ENCODE measurements at regions not wholly inside any gene's neighbourhood (a gene's known extent, or its start where the extent isn't known, plus 50 kb on each side); places are given as distances from the start of the nearest gene placed in this dataset.

DNA sequence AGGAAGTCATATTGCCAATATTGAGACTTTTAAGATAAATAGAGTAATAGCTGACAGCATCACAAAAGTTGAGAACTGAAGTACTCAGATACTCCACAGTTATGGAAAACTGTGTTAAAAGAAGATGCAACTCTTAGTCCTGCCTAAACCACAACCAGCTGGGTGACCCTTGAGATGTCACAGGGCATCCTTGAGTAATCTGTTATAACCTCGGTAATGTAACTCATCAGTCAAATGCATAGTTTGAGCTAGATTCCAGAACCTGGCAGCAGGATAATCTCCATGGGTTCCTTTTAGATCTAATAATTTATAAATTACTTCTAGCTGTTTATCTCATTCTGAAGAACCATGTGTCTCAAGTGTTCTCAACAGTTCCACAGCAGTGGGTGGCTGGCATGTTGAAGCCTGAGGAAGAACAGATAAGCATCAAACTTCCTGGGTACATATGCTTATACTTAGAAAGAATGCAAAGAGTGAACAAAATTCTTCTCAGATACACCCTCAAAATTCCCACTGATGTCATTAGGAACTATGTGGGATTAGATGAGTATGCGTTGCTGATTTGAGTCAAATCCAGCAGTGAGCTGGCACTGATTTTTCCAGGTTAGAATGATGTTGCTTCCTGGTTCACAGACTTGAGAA, 304.1 kb upstream of the ERBB4 start:
- no peaks in the 10 kb centered on the region for H3K27me3 ChIP-seq (ENCODE audit: control insufficient read depth in 2 of 2, insufficient read depth in 2 of 2, low read length in 2 of 2)
- no peak overlapping the region for H3K4me3 ChIP-seq (ENCODE audit: low read length in 2 of 2)
- H3K4me1 ChIP-seq (ENCODE audit: control insufficient read depth in 2 of 2, insufficient read depth in 2 of 2, low read length in 2 of 2) = no peaks in the 10 kb centered on the region
- no peak overlapping the region for H3K27ac ChIP-seq (ENCODE audit: low read depth in 2 of 2, low read length in 2 of 2)
- no peak overlapping the region for H3K9ac ChIP-seq (ENCODE audit: low read depth in 1 of 2, low read length in 2 of 2)
- no peaks in the 10 kb centered on the region for H3K9me3 ChIP-seq (ENCODE audit: control insufficient read depth in 2 of 2, low read length in 2 of 2)
- no peaks in the 10 kb centered on the region for H3K36me3 ChIP-seq (ENCODE audit: control insufficient read depth in 2 of 2, insufficient read depth in 2 of 2, low read length in 2 of 2)

DNA sequence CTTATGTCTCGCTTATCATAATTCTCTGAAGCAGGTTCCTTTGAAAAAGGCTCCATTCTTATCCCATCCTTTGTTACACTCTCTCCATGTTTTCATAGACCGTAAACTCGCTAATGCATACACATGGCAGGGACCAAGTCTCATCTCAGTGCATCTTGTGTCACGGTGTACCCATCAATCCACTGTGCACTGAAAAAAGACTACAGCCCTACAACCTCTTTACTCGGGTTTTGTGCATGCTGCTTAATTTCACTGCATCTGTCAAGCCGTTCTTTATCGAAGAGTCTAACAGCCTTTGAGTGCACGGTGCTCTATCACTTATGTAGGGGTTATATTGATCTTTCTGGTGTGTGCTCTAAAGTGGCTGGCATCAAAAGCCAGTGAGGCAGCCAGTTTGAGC, 302.9 kb upstream of the ERBB4 start:
- H3K9me3 ChIP-seq (ENCODE audit: control insufficient read depth in 2 of 2, low read length in 2 of 2) = no peaks in the 10 kb centered on the region
- no peaks in the 10 kb centered on the region for H3K36me3 ChIP-seq (ENCODE audit: control insufficient read depth in 2 of 2, insufficient read depth in 2 of 2, low read length in 2 of 2)
- no peak overlapping the region for H3K4me3 ChIP-seq (ENCODE audit: low read length in 2 of 2)
- H3K4me1 ChIP-seq (ENCODE audit: control insufficient read depth in 2 of 2, insufficient read depth in 2 of 2, low read length in 2 of 2) = no peaks in the 10 kb centered on the region
- H3K27me3 ChIP-seq (ENCODE audit: control insufficient read depth in 2 of 2, insufficient read depth in 2 of 2, low read length in 2 of 2) = no peaks in the 10 kb centered on the region
- no peak overlapping the region for H3K27ac ChIP-seq (ENCODE audit: low read depth in 2 of 2, low read length in 2 of 2)
- no peak overlapping the region for H3K9ac ChIP-seq (ENCODE audit: low read depth in 1 of 2, low read length in 2 of 2)

DNA sequence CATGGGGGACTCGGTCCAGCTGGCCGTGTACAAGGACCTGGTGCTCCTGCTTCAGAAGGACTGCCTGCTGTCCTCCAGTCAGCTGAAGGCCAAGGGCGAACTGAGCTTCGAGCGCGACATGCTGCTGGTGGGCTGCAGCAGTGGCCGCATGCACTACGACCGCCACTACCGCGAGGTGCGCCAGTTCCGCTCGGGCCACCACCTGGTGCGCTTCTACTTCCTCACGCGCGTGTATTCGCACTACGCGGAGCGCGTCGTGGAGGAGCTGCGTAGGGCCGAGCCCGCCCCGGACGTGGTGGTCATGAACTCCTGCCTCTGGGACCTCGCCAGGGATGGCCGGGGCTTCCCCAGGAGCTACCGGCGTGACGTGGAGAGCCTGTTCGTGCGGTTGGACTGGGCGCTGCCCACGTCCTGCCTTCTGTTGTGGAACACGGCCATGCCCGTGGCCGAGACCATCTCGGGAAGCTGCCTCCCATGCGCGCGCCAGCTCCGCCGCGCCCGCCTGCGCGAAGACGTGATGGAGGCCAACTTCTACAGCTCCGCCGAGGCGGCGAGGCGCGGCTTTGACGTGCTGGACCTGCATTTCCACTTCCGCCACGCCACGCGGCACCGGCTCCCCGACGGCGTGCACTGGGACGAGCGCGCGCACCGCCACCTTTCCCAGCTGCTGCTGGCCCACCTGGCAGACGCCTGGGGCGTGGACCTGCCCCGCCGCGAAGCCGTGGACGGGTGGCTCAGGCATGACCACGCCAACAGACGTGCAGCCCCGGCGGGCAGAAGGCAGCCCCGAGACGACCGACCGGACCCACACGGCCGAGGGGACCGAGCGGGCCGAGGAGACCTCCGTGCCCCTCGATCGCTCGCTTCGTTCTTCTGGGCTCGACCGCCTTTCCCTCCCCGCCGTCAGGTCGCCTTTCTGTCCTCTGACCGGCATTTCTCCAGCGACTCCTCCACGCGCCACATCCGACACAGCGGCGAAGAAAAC, 293.9 kb upstream of the ERBB4 start:
- Histone ChIP-seq H3K27ac (ENCODE audit: low read depth in 2 of 2, low read length in 2 of 2) (no peak overlapping the region), H3K9ac (ENCODE audit: low read depth in 1 of 2, low read length in 2 of 2) (no peak overlapping the region), H3K9me3 (ENCODE audit: control insufficient read depth in 2 of 2, low read length in 2 of 2) (no peaks in the 10 kb centered on the region), H3K4me3 (ENCODE audit: low read length in 2 of 2) (no peak overlapping the region), H3K27me3 (ENCODE audit: control insufficient read depth in 2 of 2, insufficient read depth in 2 of 2, low read length in 2 of 2) (no peaks in the 10 kb centered on the region), H3K36me3 (ENCODE audit: control insufficient read depth in 2 of 2, insufficient read depth in 2 of 2, low read length in 2 of 2) (no peaks in the 10 kb centered on the region), H3K4me1 (ENCODE audit: control insufficient read depth in 2 of 2, insufficient read depth in 2 of 2, low read length in 2 of 2) (no peaks in the 10 kb centered on the region)

DNA sequence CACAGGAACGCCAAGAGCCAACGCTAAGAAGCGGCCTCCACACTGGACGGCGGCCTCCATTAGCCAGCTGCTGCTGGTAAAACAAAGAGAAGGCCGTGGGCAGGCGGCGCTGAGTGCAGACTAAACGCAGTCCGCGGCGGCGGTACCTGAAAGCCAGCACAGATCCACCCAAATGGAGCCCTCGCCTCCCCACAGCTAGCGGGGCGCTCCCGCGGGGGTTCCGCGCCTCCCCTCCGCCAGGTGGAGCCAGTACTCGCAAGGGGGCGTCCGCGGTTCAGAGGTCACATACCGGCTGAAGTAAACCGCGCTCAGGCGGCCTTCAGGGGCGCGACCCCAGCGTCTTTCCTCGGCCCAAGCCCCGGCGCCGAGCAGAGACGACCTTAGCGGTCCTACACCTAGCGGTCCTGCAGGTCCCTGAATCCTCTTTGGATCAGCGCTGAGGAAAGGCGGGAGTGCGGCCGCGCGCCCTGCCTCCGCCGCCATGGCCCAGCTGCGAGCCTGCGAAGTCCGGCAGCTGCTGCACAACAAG, 293.1 kb upstream of the ERBB4 start:
- no peak overlapping the region for H3K4me3 ChIP-seq (ENCODE audit: low read length in 2 of 2)

DNA sequence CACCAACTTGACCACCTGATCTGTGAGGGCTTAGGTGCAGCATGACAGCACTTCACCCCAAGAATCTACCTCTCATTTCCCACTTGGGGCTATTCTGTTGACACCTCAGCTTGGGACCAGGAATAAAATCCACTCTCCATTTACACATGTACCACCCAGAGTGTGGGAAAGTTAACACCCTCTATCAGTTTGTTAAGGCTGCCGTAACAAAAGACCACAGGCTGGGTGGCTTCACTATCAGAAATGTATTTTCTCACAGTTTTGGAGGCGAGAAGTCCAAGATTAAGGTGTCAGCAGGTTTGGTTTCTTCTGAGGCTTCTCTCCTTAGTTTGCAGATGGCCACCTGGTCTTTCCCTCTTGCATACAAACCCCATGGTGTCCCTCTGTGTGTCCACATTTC, 277.7 kb upstream of the ERBB4 start:
- H3K9ac ChIP-seq (ENCODE audit: low read depth in 1 of 2, low read length in 2 of 2) = no peak overlapping the region
- H3K9me3 ChIP-seq (ENCODE audit: control insufficient read depth in 2 of 2, low read length in 2 of 2) = no peaks in the 10 kb centered on the region
- no peaks in the 10 kb centered on the region for H3K27me3 ChIP-seq (ENCODE audit: control insufficient read depth in 2 of 2, insufficient read depth in 2 of 2, low read length in 2 of 2)
- H3K4me3 ChIP-seq (ENCODE audit: low read length in 2 of 2) = no peak overlapping the region
- H3K27ac ChIP-seq (ENCODE audit: low read depth in 2 of 2, low read length in 2 of 2) = no peak overlapping the region
- no peaks in the 10 kb centered on the region for H3K36me3 ChIP-seq (ENCODE audit: control insufficient read depth in 2 of 2, insufficient read depth in 2 of 2, low read length in 2 of 2)
- no peaks in the 10 kb centered on the region for H3K4me1 ChIP-seq (ENCODE audit: control insufficient read depth in 2 of 2, insufficient read depth in 2 of 2, low read length in 2 of 2)

More for the DNA sequence above, 293.1 kb upstream of the ERBB4 start:
- Histone ChIP-seq H3K27me3 (ENCODE audit: control insufficient read depth in 2 of 2, insufficient read depth in 2 of 2, low read length in 2 of 2) (no peaks in the 10 kb centered on the region), H3K9ac (ENCODE audit: low read depth in 1 of 2, low read length in 2 of 2) (no peak overlapping the region), H3K9me3 (ENCODE audit: control insufficient read depth in 2 of 2, low read length in 2 of 2) (no peaks in the 10 kb centered on the region), H3K36me3 (ENCODE audit: control insufficient read depth in 2 of 2, insufficient read depth in 2 of 2, low read length in 2 of 2) (no peaks in the 10 kb centered on the region), H3K4me1 (ENCODE audit: control insufficient read depth in 2 of 2, insufficient read depth in 2 of 2, low read length in 2 of 2) (no peaks in the 10 kb centered on the region), H3K27ac (ENCODE audit: low read depth in 2 of 2, low read length in 2 of 2) (no peak overlapping the region)

DNA sequence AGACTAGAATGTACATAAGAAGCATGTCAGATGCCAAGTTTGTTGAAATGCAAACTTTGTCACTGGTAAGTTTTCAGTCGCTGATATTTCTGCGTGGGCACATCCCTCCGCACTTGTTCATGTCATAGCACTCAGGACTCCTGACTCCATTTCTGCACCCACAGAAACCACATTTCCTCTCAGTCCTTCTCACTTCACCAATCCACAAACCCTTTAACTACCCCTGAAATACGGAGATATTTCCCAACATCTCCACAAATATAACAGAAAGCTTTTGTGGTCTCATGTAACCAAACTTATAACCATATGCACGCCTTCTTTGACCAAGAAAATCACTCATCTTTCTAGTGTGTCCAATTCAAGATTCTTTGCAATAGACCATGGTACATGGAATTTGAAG, 276.9 kb upstream of the ERBB4 start:
- Histone ChIP-seq H3K27ac (ENCODE audit: low read depth in 2 of 2, low read length in 2 of 2) (no peak overlapping the region), H3K4me3 (ENCODE audit: low read length in 2 of 2) (no peak overlapping the region), H3K27me3 (ENCODE audit: control insufficient read depth in 2 of 2, insufficient read depth in 2 of 2, low read length in 2 of 2) (no peaks in the 10 kb centered on the region), H3K4me1 (ENCODE audit: control insufficient read depth in 2 of 2, insufficient read depth in 2 of 2, low read length in 2 of 2) (no peaks in the 10 kb centered on the region), H3K9ac (ENCODE audit: low read depth in 1 of 2, low read length in 2 of 2) (no peak overlapping the region), H3K9me3 (ENCODE audit: control insufficient read depth in 2 of 2, low read length in 2 of 2) (no peaks in the 10 kb centered on the region), H3K36me3 (ENCODE audit: control insufficient read depth in 2 of 2, insufficient read depth in 2 of 2, low read length in 2 of 2) (no peaks in the 10 kb centered on the region)

DNA sequence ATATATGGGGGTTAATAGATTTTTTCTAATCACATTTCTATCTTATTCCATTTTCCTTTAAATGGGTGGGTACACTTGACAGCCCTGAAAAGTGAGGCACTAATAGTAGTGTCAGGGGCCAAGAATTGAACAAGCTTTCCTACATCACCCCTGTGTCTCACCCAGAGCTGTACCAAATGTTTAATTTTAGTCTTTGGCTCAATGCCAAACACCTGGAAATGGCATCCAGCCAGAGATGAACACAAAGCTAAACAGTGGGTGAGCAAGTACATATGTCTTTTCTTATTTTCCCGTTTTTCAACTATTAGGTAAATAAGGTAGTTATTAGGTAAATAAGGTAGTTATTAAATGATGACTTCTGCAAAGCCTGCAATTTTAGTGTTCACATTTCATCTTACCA, 276.3 kb upstream of the ERBB4 start:
- Histone ChIP-seq H3K9me3 (ENCODE audit: control insufficient read depth in 2 of 2, low read length in 2 of 2) (no peaks in the 10 kb centered on the region), H3K9ac (ENCODE audit: low read depth in 1 of 2, low read length in 2 of 2) (no peak overlapping the region), H3K27me3 (ENCODE audit: control insufficient read depth in 2 of 2, insufficient read depth in 2 of 2, low read length in 2 of 2) (no peaks in the 10 kb centered on the region), H3K4me1 (ENCODE audit: control insufficient read depth in 2 of 2, insufficient read depth in 2 of 2, low read length in 2 of 2) (no peaks in the 10 kb centered on the region), H3K27ac (ENCODE audit: low read depth in 2 of 2, low read length in 2 of 2) (no peak overlapping the region), H3K4me3 (ENCODE audit: low read length in 2 of 2) (no peak overlapping the region), H3K36me3 (ENCODE audit: control insufficient read depth in 2 of 2, insufficient read depth in 2 of 2, low read length in 2 of 2) (no peaks in the 10 kb centered on the region)

DNA sequence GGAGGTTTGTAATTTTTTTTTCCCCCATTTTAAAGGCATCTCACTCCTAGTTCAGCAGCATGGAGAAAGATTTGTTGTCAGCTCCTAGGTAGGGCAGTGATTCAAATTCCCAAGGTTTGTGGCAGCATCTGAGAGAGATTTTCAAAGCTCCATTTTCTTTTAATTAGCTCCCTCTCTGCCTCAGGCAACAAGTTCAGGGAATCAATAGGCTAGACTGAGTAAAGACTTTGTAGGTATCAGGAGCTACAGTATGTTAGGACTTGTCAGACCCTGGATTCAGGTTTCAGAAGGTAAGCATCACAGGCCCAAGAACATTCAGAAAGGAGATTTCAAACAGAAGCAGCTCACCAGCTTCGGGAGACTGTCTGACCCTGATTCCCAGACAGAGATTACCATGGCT, 273.3 kb upstream of the ERBB4 start:
- Histone ChIP-seq H3K27me3 (ENCODE audit: control insufficient read depth in 2 of 2, insufficient read depth in 2 of 2, low read length in 2 of 2) (no peaks in the 10 kb centered on the region), H3K27ac (ENCODE audit: low read depth in 2 of 2, low read length in 2 of 2) (no peak overlapping the region), H3K9ac (ENCODE audit: low read depth in 1 of 2, low read length in 2 of 2) (no peak overlapping the region), H3K4me1 (ENCODE audit: control insufficient read depth in 2 of 2, insufficient read depth in 2 of 2, low read length in 2 of 2) (no peaks in the 10 kb centered on the region), H3K4me3 (ENCODE audit: low read length in 2 of 2) (no peak overlapping the region), H3K9me3 (ENCODE audit: control insufficient read depth in 2 of 2, low read length in 2 of 2) (no peaks in the 10 kb centered on the region), H3K36me3 (ENCODE audit: control insufficient read depth in 2 of 2, insufficient read depth in 2 of 2, low read length in 2 of 2) (no peaks in the 10 kb centered on the region)

DNA sequence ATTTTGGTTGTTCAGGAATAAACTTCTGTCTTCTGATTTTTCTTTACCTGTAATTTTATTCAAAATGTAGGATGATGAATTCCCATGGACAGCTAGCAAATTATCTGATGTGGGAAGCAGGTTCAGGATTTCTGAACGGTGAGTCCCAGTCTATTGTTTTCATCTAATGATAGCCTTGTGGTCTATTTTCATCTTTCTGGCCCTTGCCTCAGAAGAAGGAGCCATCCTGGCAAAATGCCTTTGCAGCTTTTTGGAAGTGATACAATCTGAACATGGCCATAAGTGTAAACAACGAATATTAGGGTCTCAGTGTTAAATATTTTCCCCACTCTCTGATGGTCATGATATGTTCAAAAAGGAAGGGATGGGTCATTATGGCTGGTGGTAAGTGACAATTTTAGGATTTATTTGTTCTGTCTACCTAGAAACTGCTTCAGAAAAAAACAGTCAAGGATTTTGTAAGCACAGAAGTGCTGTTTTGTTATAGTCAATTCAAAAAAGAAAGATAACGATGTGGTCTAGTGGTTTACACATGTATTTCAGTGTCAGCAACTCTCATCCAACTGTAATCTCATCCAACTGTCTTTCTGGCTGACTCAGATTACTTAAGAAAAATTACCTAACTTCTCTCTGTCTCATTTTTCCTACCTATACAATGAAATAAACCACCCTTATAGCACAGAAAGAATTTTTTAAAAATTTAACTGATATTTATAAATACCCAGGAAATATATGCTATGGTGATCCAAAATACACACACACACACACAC, 272.6 kb upstream of the ERBB4 start:
- no peak overlapping the region for H3K27ac ChIP-seq (ENCODE audit: low read depth in 2 of 2, low read length in 2 of 2)
- H3K4me1 ChIP-seq (ENCODE audit: control insufficient read depth in 2 of 2, insufficient read depth in 2 of 2, low read length in 2 of 2) = no peaks in the 10 kb centered on the region
- no peak overlapping the region for H3K4me3 ChIP-seq (ENCODE audit: low read length in 2 of 2)
- H3K9ac ChIP-seq (ENCODE audit: low read depth in 1 of 2, low read length in 2 of 2) = no peak overlapping the region
- H3K27me3 ChIP-seq (ENCODE audit: control insufficient read depth in 2 of 2, insufficient read depth in 2 of 2, low read length in 2 of 2) = no peaks in the 10 kb centered on the region
- H3K36me3 ChIP-seq (ENCODE audit: control insufficient read depth in 2 of 2, insufficient read depth in 2 of 2, low read length in 2 of 2) = no peaks in the 10 kb centered on the region
- no peaks in the 10 kb centered on the region for H3K9me3 ChIP-seq (ENCODE audit: control insufficient read depth in 2 of 2, low read length in 2 of 2)
